Skin of body (tissue), 1 donor: ENCODE measurements at regions not wholly inside any gene's neighbourhood (a gene's known extent, or its start where the extent isn't known, plus 50 kb on each side); places are given as distances from the start of the nearest gene placed in this dataset.

Source experiments
- DNase-seq: peaks from one replicate; lab custom pipeline; 2025; lab: John Stamatoyannopoulos, UW

DNA sequence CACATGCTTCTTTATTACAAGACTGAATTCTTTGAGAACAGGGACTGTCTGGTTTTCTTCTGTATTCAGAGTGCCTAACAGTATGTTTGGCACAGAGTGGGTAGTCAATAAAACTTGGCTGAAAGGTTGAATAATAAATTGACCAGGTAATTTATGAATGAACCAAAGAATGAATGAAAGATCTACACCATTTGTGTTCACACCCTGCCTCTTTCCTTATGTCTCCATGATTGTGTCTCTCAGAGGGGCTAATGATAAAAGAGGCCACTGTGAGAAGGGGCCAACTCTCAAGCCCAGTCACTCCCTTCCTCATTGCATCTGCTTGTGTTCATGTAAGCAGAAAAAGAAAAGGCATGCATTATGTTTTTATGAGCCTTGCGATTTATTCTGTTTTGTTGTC lies 569.7 kb upstream of the TENM4 start:
- no peak for DNase-seq

- DNase-seq = no peak
Observed at GRCh38 chr11:80009081-80009480, 568.3 kb upstream of the TENM4 start.

DNA sequence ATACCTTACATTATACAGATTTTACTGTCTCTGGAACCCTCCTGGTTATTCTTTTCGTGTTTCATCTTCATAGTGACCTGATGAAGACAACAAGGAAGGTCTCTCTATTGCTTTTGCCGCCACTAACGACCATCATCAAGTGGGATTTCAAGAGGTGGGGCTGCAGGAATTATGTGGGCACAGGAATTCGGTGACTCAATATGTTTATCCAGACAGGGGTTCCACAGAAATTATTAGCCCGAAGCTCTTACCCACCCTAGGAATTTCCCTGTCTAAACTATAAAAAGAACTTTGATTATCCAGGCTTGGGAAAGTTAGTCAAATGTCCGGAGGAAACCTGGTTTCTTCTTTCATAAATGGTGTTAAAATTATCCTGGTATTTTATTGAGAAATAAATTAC lies 566.8 kb upstream of the TENM4 start:
- no peak for DNase-seq

GRCh38 chr11:79990141-79990540 lies 549.3 kb upstream of the TENM4 start:
- DNase-seq = no peak

DNA sequence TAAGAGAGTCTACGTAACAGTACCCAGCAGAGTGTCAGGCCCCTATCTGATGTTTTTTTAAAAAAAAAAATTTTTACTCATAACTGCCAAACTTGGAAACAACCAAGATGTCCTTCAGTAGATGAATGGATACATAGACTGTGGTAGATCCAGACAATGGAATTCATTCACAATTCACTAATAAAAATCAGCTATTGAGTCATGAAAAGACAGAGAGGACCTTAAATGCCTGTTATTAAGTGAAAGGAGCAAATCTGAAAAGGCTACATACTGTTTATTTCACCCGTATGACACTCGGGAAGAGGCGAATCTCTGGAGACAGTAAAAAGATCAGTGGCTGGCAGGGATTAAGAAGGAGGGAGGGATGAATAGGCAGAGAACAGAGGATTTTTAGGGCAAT lies 541.4 kb upstream of the TENM4 start:
- DNase-seq = no peak

GRCh38 chr11:79980916-79981315 lies 540.1 kb upstream of the TENM4 start:
- DNase-seq = no peak

DNA sequence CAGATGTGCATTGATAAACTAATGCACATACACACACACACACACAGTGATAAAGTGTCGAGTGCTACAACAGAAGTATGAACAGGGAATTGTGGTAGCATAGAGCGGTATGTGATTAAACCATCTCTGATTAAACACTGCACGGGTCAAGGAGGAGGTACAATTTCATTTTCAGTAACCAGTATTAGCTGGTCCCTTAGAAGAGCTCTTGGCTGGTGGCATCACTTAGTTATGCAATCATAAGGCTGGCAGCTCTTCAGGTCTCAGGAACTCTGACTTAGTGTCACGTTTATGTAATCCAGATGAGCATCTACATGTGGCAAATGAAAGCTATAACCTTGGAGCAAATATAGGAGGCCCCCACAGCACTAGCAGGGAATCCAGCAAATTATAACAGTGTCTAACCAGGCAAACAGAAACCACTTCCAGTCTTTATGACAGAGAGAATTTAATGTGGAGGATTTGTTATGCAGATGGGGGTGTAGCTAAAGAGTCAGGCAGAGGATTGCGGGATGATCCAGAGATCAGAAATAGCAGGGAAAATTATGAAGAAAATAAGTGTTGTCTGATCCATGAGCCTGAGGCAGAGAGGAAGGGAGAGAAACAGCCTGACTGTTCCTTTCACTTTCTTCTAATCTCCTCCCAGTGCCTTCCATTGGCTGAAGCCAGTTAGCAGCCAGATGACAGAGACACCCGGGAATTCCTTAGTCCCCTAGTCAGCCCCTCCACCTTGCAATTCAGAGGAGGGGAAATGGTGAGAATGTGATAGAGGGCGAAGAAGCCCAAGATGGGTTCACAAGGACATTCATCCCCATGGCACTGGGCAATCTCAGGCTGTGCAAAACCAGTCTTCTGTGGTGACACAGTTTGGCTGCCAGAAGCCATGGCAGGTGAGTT lies 533.1 kb upstream of the TENM4 start:
- peak; percentile 8 for DNase-seq

DNA sequence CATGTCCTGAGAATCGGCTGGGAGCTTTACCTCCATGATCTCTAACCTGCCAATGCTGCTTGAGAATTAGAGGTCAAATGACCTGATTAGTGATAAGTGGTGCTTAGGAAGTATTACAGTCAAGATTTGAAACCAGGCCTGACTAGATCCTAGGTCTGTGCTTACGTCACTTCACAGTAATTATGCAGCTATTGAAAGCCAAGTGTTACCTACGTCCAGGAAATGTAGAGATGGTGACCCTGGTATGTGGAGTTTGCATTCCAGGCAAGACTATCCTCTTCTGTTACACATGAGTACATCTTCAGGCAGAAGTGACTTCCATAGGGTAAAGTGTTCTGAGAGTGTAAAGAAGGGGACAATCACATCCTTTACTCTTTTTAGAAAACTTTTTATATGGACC lies 530.4 kb upstream of the TENM4 start:
- DNase-seq = no peak

DNA sequence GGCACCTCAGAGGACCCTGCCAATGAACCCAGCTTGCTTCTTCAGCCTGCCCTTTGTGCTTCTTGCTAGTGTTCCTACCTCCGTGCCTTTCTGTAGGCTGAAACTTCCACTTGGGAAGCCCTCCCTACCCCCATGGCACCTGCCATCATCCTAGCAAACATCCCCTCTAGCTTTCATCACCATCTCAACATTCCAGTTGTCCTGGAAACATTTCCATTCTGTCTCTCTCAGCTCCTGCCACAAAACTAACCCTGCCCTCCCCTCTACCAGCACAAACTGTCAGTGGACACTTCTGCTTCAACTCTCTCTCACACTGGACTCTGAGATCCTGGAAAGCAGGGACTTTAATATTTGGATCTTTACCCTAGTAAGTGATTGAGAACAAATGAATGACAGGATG lies 525.8 kb upstream of the TENM4 start:
- DNase-seq = no peak

DNA sequence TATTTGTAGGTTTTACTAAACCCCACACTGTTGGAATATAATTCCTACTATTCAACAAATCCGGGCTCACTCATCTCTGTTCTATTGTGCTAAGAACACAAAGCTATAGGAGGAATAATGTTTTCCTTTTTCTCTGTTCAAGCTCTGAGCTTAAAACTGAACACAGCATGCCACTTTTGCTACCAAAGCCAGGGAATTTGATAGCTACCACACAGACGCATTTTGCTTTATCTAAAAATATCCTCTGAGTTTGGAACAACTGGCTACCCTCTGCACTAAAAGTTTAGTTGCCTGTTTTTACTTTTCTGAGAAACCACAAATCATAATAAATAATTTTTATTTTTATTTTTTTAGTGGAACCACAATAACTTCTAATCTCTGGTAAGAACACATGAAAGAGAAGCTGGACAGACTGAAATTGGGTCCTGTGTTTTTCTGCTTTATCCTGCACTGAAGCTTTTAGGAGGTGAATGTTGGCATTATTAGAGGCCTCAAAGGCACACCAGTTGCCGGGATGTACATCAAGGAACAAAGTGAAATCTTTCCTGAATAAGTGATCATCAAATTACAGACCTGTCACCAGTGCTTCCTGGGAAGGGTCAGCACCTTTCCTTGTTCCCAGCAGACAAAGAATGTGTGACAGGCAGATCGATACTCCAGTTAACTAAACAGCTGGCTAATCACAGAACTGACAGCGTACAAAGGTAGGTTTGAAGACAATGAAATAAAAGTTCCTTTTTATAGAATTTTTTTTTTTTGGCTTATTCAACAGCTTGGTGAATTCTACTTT lies 523.2 kb upstream of the TENM4 start:
- no peak for DNase-seq

DNA sequence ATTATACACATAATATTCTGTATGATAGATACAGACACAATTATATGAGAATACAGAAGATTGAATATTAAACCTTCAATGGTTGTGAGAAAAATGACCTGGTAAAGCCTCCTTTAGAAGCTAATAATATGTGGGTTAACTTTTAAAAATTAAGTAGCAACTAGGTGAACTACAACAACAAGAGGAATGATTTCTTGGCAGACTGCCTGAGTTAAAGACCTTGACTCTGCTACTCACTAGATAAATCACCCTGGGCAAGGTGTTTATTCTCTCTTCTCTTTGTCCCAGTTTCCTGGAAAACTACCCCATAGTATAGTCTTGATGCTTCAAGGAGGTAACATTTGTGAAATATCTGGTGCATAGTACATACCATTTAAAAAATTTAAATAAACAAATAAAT lies 519.6 kb upstream of the TENM4 start:
- DNase-seq = no peak

DNA sequence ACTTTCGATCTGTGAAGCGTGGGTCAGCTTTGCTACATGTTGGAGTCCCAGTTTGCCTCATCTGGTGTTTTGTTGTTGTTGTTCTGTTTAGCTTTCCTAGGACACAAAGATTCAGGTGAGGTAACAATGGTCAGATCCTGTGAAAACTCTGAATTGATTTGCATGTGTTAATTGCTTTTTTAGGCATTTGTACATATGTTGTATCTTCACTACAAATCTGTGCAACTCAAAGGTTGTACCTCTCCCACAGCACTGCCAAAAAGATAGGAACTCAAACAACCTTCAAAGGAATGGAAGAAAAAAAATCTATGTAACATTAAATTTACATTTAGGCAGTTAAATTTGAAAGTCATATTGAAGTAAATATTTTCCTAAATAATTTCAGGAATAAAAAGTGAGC lies 518.5 kb upstream of the TENM4 start:
- DNase-seq = no peak

GRCh38 chr11:79957702-79958101 lies 516.9 kb upstream of the TENM4 start:
- no peak for DNase-seq

- no peak for DNase-seq
Observed at GRCh38 chr11:79956061-79956460, 515.2 kb upstream of the TENM4 start.

DNA sequence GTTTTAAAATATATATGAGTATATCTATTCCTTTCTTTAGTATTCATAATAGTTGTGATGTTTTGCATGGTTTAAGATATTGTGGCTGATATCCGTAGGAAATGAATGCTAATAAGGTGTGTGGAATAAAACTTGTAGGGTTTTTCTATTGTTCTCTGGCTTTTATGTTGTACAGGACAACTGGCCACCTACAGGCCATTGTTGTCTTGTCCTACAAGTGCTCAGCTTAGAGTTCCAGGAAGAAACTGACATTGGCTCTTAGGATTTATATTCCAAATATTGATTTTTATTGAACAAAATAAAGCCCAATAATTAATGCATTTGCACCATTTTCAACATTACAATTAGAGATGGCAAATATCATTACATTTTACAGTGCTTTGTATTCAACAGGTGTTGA lies 512.8 kb upstream of the TENM4 start:
- DNase-seq = no peak

DNA sequence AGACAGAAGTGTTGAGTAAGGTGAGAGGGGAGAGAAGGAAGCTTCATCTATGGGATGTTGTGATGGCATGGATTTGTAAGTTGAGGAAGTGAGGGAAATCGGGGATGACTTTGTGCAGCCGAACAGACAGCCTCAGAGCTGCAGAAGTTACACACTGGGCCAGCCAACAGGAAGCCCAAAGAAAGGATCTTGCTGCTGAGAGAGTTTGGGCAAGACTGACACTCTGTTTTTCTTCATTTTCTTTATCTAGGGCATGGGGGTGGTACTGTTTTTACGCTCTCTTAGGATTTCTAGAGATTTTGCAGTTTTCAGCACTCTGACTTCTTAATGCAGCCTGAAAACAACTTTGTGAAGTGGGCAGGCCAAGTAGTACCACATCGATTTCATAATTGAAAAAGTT lies 509.9 kb upstream of the TENM4 start:
- no peak for DNase-seq

GRCh38 chr11:79950172-79950571 lies 509.3 kb upstream of the TENM4 start:
- DNase-seq = no peak

DNA sequence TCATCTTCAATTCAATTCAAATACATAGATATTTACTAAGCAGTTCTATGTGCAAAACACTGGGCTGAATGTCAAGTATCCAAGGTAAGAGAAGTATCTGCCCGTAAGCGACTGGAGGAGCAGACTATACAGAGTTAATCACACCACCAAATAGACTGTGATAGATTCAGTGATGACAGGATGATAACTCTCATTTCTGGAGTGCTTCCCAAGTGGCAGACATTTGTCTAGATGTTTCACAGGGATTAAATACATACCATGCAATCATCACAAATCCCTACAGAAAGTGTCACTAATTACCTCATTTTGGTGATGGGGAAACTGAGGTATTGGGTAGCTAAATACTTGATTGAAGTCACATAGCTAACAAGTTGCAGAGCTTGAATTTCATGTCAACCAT lies 508.7 kb upstream of the TENM4 start:
- no peak for DNase-seq

DNA sequence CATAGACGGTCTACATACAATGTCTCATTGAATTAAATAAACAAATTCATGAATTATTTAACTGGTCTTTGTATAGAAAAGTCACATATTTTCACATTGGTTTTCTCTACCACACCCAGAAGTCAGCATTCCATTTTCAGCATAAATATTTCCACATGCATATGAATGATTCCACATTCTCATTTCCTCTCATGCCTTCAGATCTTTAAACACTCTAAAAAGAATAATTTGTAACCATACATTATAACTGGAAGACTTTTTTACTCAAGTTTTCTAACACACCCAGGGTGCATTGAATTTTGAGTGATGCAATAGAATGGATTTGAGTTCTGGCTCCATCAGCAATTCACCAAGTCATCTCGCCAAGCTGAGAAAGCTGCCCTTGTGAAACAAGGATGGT lies 501.8 kb upstream of the TENM4 start:
- DNase-seq = peak; percentile 20

GRCh38 chr11:79942090-79942489 lies 501.3 kb upstream of the TENM4 start:
- no peak for DNase-seq

DNA sequence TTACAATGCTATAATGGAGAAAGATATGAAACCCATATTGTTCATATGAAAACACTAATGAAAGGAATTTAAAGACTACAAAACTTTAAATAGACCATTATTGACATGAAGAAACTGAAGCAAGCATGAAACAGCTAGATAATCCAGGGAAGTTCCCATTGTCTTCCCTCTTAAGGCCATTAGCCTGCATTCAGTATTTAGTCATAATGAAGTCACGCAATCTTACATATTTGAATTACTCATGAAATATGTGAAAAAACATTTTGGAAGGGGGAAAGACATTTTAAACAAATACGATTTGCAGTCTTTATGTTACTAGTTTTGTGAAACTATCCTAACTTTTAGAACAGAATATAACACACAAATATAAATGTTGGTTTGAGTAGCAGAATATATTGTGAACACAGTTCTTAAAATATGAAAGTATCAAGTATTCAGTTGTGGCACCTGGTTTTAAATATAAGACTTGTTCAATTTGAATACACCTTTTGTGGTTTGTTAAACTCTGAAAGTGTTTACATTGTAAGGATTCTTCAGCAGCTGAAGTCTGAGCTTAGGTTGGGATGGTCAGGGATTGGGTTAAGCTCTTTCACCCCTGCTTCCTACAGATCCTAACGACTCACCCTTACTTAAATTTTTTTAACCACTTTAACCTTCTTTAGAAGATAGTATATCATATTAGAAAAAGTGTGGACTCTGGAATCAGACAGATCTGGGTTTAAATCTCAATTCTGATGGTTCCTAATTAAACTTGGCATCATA lies 500.3 kb upstream of the TENM4 start:
- no peak for DNase-seq

- no peak for DNase-seq
Observed at GRCh38 chr11:79940165-79940564, 499.3 kb upstream of the TENM4 start.
